H9 (cell line): ENCODE measurements at regions not wholly inside any gene's neighbourhood (a gene's known extent, or its start where the extent isn't known, plus 50 kb on each side); places are given as distances from the start of the nearest gene placed in this dataset.

Experiments
- DNase-seq: peaks from one replicate; pipeline ENCODE4 v3.0.0-alpha.2; 2017
- H2AFZ ChIP-seq: one replicate; pipeline ENCODE4 v1.6.1; 2013; ENCODE audit warnings: mild to moderate bottlenecking, low read length, control low read depth, moderate library complexity
- H2AK5ac ChIP-seq: 2 replicates; pipeline ENCODE4 v1.6.1; 2013; ENCODE audit warnings: low read length, control low read depth, mixed read lengths; ENCODE audit not compliant: insufficient read length
- H2BK120ac ChIP-seq: one replicate; pipeline ENCODE4 v1.6.1; 2013; ENCODE audit warnings: low read depth, mild to moderate bottlenecking, low read length, control low read depth, inconsistent platforms; ENCODE audit not compliant: poor library complexity, severe bottlenecking
- H2BK12ac ChIP-seq: 2 replicates; pipeline ENCODE4 v1.6.1; 2013; ENCODE audit warnings: low read length, control low read depth, mixed read lengths, low read depth; ENCODE audit not compliant: insufficient read length
- H2BK15ac ChIP-seq: 2 replicates; pipeline ENCODE4 v1.6.1; 2013; ENCODE audit warnings: low read depth, low read length, control low read depth
- H2BK20ac ChIP-seq: one replicate; pipeline ENCODE4 v1.6.1; 2013; ENCODE audit warnings: low read depth, mild to moderate bottlenecking, low read length, control low read depth, inconsistent platforms; ENCODE audit not compliant: poor library complexity, severe bottlenecking
- H2BK5ac ChIP-seq: 2 replicates; pipeline ENCODE4 v1.6.1; 2013; ENCODE audit warnings: low read length, control low read depth, mixed read lengths; ENCODE audit not compliant: insufficient read length
- H3K14ac ChIP-seq: 2 replicates; pipeline ENCODE4 v1.6.1; 2013; ENCODE audit warnings: low read length, control low read depth; ENCODE audit not compliant: insufficient read depth
- H3K18ac ChIP-seq: 2 replicates; pipeline ENCODE4 v1.6.1; 2013; ENCODE audit warnings: low read depth, mild to moderate bottlenecking, mixed read lengths, low read length, control low read depth; ENCODE audit not compliant: insufficient read length
- H3K23ac ChIP-seq: 2 replicates; pipeline ENCODE4 v1.6.1; 2013; ENCODE audit warnings: low read length, control low read depth, mixed read lengths, low read depth; ENCODE audit not compliant: insufficient read length
- H3K23me2 ChIP-seq: 2 replicates; pipeline ENCODE4 v1.6.1; 2013; ENCODE audit warnings: low read depth, mild to moderate bottlenecking, mixed read lengths, low read length, control low read depth; ENCODE audit not compliant: insufficient read length, poor library complexity, severe bottlenecking
- H3K27ac ChIP-seq: 2 replicates; pipeline ENCODE4 v1.5.1; 2013; ENCODE audit warnings: low read length, control low read depth, mixed read lengths, low read depth; ENCODE audit not compliant: insufficient read length
- H3K27me3 ChIP-seq: 2 replicates; pipeline ENCODE4 v1.6.1; 2013; ENCODE audit warnings: low read length, control low read depth, inconsistent platforms; ENCODE audit not compliant: insufficient read depth
- H3K4ac ChIP-seq: 2 replicates; pipeline ENCODE4 v1.6.1; 2013; ENCODE audit warnings: low read depth, mild to moderate bottlenecking, control low read depth, inconsistent platforms, low read length, moderate library complexity
- H3K4me1 ChIP-seq: 2 replicates; pipeline ENCODE4 v1.6.1; 2013; ENCODE audit warnings: low read length, control low read depth, inconsistent platforms; ENCODE audit not compliant: insufficient read depth
- H3K4me2 ChIP-seq: 2 replicates; pipeline ENCODE4 v1.6.1; 2013; ENCODE audit warnings: low read length, control low read depth, mixed read lengths; ENCODE audit not compliant: insufficient read length, insufficient read depth
- H3K56ac ChIP-seq: 2 replicates; pipeline ENCODE4 v1.6.1; 2013; ENCODE audit warnings: low read depth, mild to moderate bottlenecking, mixed read lengths, low read length, control low read depth; ENCODE audit not compliant: insufficient read length
- H3K79me1 ChIP-seq: 2 replicates; pipeline ENCODE4 v1.6.1; 2013; ENCODE audit warnings: low read depth, mild to moderate bottlenecking, moderate library complexity, low read length, control low read depth, inconsistent platforms; ENCODE audit not compliant: insufficient read depth, poor library complexity, severe bottlenecking
- H3K79me2 ChIP-seq: 2 replicates; pipeline ENCODE4 v1.6.1; 2013; ENCODE audit warnings: low read length, control low read depth, inconsistent platforms; ENCODE audit not compliant: insufficient read depth
- H3K9ac ChIP-seq: 2 replicates; pipeline ENCODE4 v1.6.1; 2013; ENCODE audit warnings: low read length, control low read depth, mixed read lengths; ENCODE audit not compliant: insufficient read length; ENCODE audit errors: extremely low read depth
- H3K9me3 ChIP-seq: one replicate; pipeline ENCODE4 v1.6.1; 2013; ENCODE audit warnings: low read depth, low read length, inconsistent platforms; ENCODE audit not compliant: control insufficient read depth
- H3T11ph ChIP-seq: one replicate; pipeline ENCODE4 v1.6.1; 2013; ENCODE audit warnings: mild to moderate bottlenecking, low read length, control low read depth, inconsistent platforms
- H4K20me1 ChIP-seq: one replicate; pipeline ENCODE4 v1.6.1; 2013; ENCODE audit not compliant: control insufficient read depth, insufficient read length, insufficient read depth
- H4K5ac ChIP-seq: 2 replicates; pipeline ENCODE4 v1.6.1; 2013; ENCODE audit warnings: low read depth, mild to moderate bottlenecking, mixed read lengths, low read length, control low read depth; ENCODE audit not compliant: insufficient read length
- H4K8ac ChIP-seq: replicated peaks from 2 replicates; pipeline ENCODE4 v1.6.1; 2013; ENCODE audit warnings: low read length, control low read depth, mixed read lengths, low read depth; ENCODE audit not compliant: insufficient read length
- H4K91ac ChIP-seq: 2 replicates; pipeline ENCODE4 v1.6.1; 2013; ENCODE audit warnings: low read depth, mild to moderate bottlenecking, moderate library complexity, mixed read lengths, low read length, control low read depth; ENCODE audit not compliant: insufficient read length
- H3K27ac Mint-ChIP-seq, 3 experiments: 2 replicates in 2 of 3; 3 replicates in 1 of 3; pipeline ENCODE4 v1.8.0; 2020 to 2021; ENCODE audit warnings: mixed read lengths in 3 of 3, mild to moderate bottlenecking in 1 of 3, moderate library complexity in 1 of 3
- H3K27me3 Mint-ChIP-seq: 2 replicates; pipeline ENCODE4 v1.8.0; 2021; ENCODE audit warnings: low read depth, mild to moderate bottlenecking, moderate library complexity, mixed read lengths
- H3K36me3 Mint-ChIP-seq, 3 experiments: 2 replicates in 2 of 3; 3 replicates in 1 of 3; pipeline ENCODE4 v1.8.0; 2020 to 2021; ENCODE audit warnings: low read depth in 3 of 3, mixed read lengths in 3 of 3; ENCODE audit not compliant: insufficient read depth in 1 of 3
- H3K4me1 Mint-ChIP-seq, 2 experiments: 2 replicates each; pipeline ENCODE4 v1.8.0; 2020; ENCODE audit warnings: mixed read lengths in 2 of 2
- H3K4me3 Mint-ChIP-seq, 2 experiments: 2 replicates in 1 of 2; 3 replicates in 1 of 2; pipeline ENCODE4 v1.8.0; 2020 to 2021; ENCODE audit warnings: mild to moderate bottlenecking in 2 of 2, mixed read lengths in 2 of 2, moderate library complexity in 1 of 2
- H3K9me3 Mint-ChIP-seq, 2 experiments: 2 replicates in 1 of 2; 3 replicates in 1 of 2; pipeline ENCODE4 v1.8.0; 2020; ENCODE audit warnings: mild to moderate bottlenecking in 2 of 2, mixed read lengths in 2 of 2, moderate library complexity in 1 of 2
- TF ChIP-seq, protein P1 (sequence below): fragments of 200-600 bp; sonication (generic); conservative IDR thresholded peaks from 3 replicates; pipeline ENCODE4 v1.8.0; 2021; ENCODE audit warnings: antibody characterized with exemption, mild to moderate bottlenecking

GRCh38 chr16:59740858-59741257, 1006.7 kb upstream of the GOT2 start:
- no peaks in the 10 kb centered on the region for H3K79me2 ChIP-seq
- no peak overlapping the region for H4K8ac ChIP-seq
- no peak overlapping the region for H3K27ac ChIP-seq

More at GRCh38 chr16:59740858-59741257, 1006.7 kb upstream of the GOT2 start:
- Histone ChIP-seq H3K56ac (no peak overlapping the region), H4K91ac (no peak overlapping the region), H4K20me1 (peaks cover 2% of the 10 kb centered on the region), H3K23ac (no peak overlapping the region), H3K23me2 (no peaks in the 10 kb centered on the region), H2BK12ac (no peak overlapping the region), H3T11ph (no peak overlapping the region), H2BK5ac (no peak overlapping the region), H2AFZ (no peak overlapping the region), H4K5ac (no peak overlapping the region), H3K4me1 (no peaks in the 10 kb centered on the region), H2AK5ac (no peak overlapping the region), H2BK120ac (no peak overlapping the region), H3K14ac (no peak overlapping the region), H3K4ac (no peak overlapping the region), H3K27me3 (no peaks in the 10 kb centered on the region), H3K4me2 (no peak overlapping the region), H2BK15ac (no peak overlapping the region), H3K9ac (no peak overlapping the region), H2BK20ac (no peak overlapping the region), H3K18ac (no peak overlapping the region), H3K79me1 (no peaks in the 10 kb centered on the region), H3K9me3 (no peaks in the 10 kb centered on the region)
- Mint-ChIP-seq H3K36me3 (no peaks in the 10 kb centered on the region), H3K4me3 (no peak overlapping the region), H3K9me3 (no peaks in the 10 kb centered on the region), H3K4me1 (no peaks in the 10 kb centered on the region), H3K27me3 (no peaks in the 10 kb centered on the region), H3K27ac (no peak overlapping the region)
- DNase-seq = no peak
- TF ChIP-seq, protein P1, sequence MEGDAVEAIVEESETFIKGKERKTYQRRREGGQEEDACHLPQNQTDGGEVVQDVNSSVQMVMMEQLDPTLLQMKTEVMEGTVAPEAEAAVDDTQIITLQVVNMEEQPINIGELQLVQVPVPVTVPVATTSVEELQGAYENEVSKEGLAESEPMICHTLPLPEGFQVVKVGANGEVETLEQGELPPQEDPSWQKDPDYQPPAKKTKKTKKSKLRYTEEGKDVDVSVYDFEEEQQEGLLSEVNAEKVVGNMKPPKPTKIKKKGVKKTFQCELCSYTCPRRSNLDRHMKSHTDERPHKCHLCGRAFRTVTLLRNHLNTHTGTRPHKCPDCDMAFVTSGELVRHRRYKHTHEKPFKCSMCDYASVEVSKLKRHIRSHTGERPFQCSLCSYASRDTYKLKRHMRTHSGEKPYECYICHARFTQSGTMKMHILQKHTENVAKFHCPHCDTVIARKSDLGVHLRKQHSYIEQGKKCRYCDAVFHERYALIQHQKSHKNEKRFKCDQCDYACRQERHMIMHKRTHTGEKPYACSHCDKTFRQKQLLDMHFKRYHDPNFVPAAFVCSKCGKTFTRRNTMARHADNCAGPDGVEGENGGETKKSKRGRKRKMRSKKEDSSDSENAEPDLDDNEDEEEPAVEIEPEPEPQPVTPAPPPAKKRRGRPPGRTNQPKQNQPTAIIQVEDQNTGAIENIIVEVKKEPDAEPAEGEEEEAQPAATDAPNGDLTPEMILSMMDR = no peak
